HEK293 (cell line): ENCODE measurements at regions not wholly inside any gene's neighbourhood (a gene's known extent, or its start where the extent isn't known, plus 50 kb on each side); places are given as distances from the start of the nearest gene placed in this dataset.

Experiments
- MYNN ChIP-seq: fragments of 450-650 bp; formaldehyde crosslinking; IDR thresholded peaks from 2 replicates; pipeline ENCODE4 v1.5.1; 2016; ENCODE audit warnings: missing biosample characterization, missing genetic modification characterization, borderline replicate concordance
- ZBTB1 ChIP-seq: fragments of 450-650 bp; formaldehyde crosslinking; IDR thresholded peaks from 2 replicates; pipeline ENCODE4 v1.5.1; 2016; ENCODE audit warnings: missing biosample characterization, missing genetic modification characterization
- ZNF350 ChIP-seq: fragments of 450-650 bp; formaldehyde crosslinking; IDR thresholded peaks from 2 replicates; pipeline ENCODE4 v1.5.0; 2017; ENCODE audit warnings: missing biosample characterization, mild to moderate bottlenecking, missing genetic modification characterization
- ZNF510 ChIP-seq: fragments of 450-650 bp; formaldehyde crosslinking; IDR thresholded peaks from 2 replicates; pipeline ENCODE4 v1.5.1; 2018; ENCODE audit warnings: mild to moderate bottlenecking, missing genetic modification characterization, missing biosample characterization; ENCODE audit not compliant: insufficient replicate concordance
- TF ChIP-seq, protein P1 (sequence below): fragments of 450-650 bp; formaldehyde crosslinking; IDR thresholded peaks from 2 replicates; pipeline ENCODE4 v1.5.1; 2016; ENCODE audit warnings: missing biosample characterization, missing genetic modification characterization
- TF ChIP-seq, protein P2 (sequence below): fragments of 450-650 bp; formaldehyde crosslinking; IDR thresholded peaks from 2 replicates; pipeline ENCODE4 v1.5.1; 2016; ENCODE audit warnings: missing biosample characterization, missing genetic modification characterization, low read depth

DNA sequence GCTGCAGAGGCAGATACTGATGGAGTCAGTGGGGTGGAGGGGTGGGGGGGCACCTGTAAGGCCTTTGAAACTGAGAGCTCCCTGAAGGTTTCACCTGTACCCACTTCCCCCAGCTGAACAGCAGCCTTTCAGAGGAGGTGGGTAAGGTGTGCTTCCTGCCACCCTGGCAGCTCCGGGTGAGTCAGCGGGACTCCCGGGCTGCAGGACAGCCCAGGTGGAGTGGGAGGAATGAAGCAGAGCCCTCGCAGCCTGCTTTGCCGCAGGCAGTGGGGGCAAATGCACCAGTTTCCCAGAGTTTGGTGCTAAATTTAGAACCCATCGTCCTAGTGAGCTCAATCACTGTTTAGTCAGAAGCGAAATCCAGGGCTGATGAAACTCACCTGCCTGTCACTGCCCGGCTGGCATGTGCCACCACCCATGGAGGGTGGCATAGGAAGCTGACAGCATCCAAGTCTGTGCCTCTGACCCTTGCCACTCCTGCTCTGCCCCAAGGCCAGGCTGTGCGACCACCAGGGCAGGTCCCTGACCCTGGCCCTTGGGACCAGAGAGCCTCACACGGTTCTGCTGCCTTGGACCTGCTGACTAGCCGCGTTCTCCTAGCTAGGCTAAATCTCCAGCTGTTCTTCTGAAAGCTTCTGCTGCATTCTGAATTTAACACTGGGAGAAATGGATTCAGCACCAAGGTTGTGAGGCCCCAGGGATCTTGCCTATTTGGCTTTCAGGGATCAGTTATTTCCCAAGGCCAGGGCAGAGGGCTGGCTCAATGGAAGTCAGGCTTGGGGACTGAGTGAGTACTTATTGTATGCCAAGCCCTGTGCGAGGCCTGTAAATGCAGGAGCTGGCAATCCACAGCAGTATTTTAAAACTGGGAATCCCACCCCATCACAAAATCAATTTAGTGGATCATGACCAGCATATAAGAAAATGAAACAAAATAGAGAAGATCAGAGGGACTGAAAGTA, 67.3 kb upstream of the RASGRF1 start:
- TF ChIP-seq MYNN (tag by site-specific recombination) (no peak), ZNF350 (tag by site-specific recombination) (no peak), ZBTB1 (tag by site-specific recombination) (no peak), ZNF510 (tag by site-specific recombination) (no peak)
- TF ChIP-seq, protein P1, sequence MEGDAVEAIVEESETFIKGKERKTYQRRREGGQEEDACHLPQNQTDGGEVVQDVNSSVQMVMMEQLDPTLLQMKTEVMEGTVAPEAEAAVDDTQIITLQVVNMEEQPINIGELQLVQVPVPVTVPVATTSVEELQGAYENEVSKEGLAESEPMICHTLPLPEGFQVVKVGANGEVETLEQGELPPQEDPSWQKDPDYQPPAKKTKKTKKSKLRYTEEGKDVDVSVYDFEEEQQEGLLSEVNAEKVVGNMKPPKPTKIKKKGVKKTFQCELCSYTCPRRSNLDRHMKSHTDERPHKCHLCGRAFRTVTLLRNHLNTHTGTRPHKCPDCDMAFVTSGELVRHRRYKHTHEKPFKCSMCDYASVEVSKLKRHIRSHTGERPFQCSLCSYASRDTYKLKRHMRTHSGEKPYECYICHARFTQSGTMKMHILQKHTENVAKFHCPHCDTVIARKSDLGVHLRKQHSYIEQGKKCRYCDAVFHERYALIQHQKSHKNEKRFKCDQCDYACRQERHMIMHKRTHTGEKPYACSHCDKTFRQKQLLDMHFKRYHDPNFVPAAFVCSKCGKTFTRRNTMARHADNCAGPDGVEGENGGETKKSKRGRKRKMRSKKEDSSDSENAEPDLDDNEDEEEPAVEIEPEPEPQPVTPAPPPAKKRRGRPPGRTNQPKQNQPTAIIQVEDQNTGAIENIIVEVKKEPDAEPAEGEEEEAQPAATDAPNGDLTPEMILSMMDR (tag by site-specific recombination), result no peak
- TF ChIP-seq, protein P2, sequence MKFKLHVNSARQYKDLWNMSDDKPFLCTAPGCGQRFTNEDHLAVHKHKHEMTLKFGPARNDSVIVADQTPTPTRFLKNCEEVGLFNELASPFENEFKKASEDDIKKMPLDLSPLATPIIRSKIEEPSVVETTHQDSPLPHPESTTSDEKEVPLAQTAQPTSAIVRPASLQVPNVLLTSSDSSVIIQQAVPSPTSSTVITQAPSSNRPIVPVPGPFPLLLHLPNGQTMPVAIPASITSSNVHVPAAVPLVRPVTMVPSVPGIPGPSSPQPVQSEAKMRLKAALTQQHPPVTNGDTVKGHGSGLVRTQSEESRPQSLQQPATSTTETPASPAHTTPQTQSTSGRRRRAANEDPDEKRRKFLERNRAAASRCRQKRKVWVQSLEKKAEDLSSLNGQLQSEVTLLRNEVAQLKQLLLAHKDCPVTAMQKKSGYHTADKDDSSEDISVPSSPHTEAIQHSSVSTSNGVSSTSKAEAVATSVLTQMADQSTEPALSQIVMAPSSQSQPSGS (tag by site-specific recombination), result no peak
